A204.1 (cell line): ENCODE measurements at regions not wholly inside any gene's neighbourhood (a gene's known extent, or its start where the extent isn't known, plus 50 kb on each side); places are given as distances from the start of the nearest gene placed in this dataset.

Source experiments
- FAIRE-seq: peaks from 2 replicates; lab custom pipeline; 2012; peaks lifted over from hg19 to GRCh38; lab: Jason Lieb, UNC

- no peak for FAIRE-seq
Measured at GRCh38 chr12:34347367-34347766, 325.1 kb downstream of the ALG10 start.

GRCh38 chr12:34348064-34348463, 325.8 kb downstream of the ALG10 start:
- no peak for FAIRE-seq

DNA sequence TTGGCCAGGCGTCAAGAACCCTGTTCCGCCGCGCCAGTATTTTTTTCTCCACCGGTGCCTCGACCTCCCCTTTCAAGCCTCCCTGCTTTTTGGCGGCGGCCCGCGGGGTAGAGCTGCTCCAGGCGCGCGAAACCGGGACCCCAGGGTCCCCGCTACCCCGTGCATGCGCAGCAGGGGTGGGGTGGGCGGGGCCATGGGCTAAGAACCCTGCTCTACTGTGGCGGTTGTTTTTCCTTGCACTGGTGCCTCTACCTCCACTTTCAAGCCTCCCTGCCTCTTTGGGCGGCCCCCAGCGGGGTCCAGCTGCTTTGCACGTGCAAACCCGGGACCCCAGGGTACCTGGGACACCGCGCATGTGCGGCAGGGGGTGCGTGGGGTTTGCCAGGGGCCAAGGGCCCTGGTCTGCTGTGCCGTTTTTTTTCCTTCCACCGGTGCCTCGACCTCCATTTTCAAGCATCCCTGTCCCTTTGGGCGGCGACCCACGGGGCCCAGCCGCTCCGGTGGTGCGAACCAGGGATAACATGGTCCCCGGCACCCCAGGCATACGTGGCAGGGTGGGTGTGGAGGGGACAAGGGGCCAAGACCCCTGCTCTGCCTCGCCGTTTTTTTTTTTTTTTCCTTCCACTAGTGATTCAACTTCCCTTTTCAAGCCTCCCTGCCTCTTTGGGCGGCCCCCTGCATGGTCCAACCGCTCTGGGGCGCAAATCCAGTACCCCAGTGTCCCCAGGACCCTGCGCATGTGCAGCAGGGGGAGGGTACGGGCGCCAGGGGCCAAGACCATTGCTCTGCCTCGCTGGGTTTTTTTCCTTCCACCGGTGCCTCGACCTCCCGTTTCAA, 326.8 kb downstream of the ALG10 start:
- no peak for FAIRE-seq

GRCh38 chr12:34349673-34349961, 327.3 kb downstream of the ALG10 start:
- no peak for FAIRE-seq

- no peak for FAIRE-seq
Measured at GRCh38 chr12:34350092-34351041, 328.1 kb downstream of the ALG10 start.

GRCh38 chr12:34352098-34352497, 329.8 kb downstream of the ALG10 start:
- no peak for FAIRE-seq

- no peak for FAIRE-seq
Measured at GRCh38 chr12:34354239-34355200, 332.2 kb downstream of the ALG10 start.

GRCh38 chr12:34356233-34356987, 334.1 kb downstream of the ALG10 start:
- no peak for FAIRE-seq

- no peak for FAIRE-seq
Measured at GRCh38 chr12:34357791-34358190, 335.5 kb downstream of the ALG10 start.

GRCh38 chr12:34358198-34358597, 335.9 kb downstream of the ALG10 start:
- no peak for FAIRE-seq

DNA sequence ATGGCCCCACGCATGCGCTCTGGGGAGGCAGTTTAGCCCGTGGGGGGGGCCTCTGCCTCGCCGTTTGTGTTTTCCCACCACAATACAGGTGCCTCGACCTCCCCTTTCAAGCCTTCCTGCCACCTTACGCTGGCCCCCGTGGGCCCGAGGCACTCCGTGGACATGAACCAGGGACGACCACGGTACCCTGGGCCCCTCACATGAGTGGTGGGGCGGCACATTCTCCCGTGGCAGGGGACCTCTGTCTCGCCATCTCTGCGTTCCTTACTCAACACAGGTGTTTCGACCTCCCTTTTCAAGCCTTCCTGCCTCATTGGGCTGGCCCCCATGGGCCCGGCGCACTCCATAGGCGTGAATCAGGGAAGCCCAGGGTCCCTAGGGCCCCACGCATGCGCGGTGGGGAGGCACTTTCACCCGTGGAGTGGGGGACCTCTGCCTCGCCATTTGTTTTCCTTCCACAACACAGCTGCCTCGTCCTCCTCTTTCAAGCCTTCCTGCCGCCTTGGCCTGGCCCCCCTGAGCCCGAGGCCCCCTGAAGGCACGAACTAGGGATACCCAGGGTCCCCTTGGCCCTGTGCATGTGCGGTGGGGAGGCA, 339.5 kb downstream of the ALG10 start:
- no peak for FAIRE-seq

DNA sequence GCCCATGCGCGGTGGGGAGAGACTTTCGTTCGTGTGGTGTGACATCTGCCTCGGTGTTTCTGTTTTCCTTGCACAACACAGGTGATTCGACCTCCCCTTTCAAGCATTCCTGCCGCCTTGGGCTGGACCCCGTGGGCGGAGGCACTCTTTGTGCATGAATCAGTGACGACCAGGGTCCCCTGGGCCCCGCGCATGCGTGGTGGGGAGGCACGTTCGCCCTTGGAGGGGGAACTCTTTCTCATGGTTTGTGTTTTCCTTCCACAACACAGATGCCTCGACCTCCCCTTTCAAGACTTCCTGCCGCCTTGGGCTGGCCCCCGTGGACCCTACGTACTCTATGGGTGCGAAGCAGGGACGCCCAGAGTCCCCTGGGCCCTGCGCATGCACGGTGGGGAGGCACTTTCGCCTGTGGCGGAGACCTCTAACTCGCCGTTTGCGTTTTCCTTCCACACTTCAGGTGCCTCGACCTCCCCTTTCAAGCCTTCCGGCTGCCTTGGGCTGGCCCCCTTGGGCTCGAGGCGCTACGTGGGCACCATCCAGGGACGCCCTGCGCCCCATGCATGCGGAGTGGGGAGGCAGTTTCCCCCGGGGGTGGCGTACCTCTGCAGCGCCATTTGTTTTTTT, 340.9 kb downstream of the ALG10 start:
- FAIRE-seq: no peak

- no peak for FAIRE-seq
Measured at GRCh38 chr12:34368079-34368478, 345.8 kb downstream of the ALG10 start.

DNA sequence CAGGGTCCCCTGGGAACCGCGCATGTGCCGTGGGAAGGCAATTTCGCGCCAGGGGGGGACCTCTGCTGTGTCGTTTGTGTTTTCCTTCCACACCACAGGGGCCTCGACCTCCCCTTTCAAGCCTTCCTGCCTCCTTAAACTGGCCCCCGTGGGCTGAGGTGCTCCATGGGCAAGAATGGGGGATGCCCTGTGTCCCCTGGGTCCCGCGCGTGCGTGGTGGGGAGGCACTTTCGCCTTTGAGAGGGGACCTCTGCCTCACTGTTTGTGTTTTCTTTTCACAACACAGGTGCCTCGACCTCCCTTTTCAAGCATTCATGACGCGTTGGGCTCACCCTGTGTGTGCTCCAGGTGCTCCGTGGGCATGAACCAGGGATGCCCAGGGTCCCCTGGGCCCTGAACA, 348.8 kb downstream of the ALG10 start:
- FAIRE-seq: no peak

GRCh38 chr12:34372003-34372402, 349.7 kb downstream of the ALG10 start:
- no peak for FAIRE-seq

- no peak for FAIRE-seq
Measured at GRCh38 chr12:34373926-34374325, 351.6 kb downstream of the ALG10 start.

DNA sequence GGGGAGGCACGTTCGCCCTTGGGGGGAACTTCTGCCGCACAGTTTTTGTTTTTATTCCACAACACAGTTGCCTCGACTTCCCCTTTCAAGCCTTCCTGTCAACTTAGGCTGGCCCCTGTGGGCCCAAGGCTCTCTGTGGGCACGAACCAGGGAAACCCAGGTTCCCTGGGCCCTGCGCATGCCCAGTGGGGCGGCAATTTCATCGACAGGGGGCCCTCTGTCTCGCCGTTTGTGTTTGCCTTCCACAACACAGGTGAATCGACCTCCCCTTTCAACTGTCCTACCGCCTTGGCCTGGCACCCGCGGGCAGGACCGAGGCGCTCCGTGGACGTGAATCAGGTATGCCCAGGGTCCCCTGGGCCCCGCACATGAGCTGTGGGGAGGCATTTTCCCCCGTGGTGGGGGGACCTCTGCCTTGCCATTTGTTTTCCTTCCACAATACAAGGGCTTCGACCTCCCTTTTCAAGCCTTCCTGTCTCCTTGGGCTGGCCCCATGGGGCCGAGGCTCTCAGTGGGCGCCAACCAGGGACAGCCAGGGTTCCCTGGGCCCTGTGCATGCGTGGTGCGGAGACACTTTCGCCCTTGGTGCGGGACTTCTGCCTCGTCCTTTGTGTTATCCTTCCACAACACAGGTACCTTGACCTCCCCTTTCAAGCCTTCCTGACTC, 354.0 kb downstream of the ALG10 start:
- FAIRE-seq: no peak

GRCh38 chr12:34377243-34378035, 355.1 kb downstream of the ALG10 start:
- FAIRE-seq: no peak

DNA sequence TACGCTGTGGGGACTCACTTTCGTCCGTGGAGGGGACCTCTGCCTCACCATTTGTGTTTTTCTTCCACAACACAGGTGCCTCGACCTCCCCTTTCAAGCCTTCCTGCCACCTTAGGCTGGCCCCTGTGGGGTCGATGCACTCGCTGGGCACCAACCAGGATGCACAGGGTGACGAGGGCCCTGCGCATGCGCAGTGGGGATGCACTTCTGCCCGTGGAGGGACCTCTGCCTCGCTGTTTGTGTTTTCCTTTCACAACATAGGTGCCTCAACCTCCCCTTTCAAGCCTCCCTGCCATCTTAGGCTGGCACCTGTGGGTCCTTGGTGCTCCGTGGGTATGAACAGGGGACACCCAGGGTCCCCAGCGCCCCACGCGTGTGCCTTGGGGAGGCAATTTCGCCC, 356.8 kb downstream of the ALG10 start:
- FAIRE-seq: no peak
